ENCODE measurements at regions not wholly inside any gene's neighbourhood (a gene's known extent, or its start where the extent isn't known, plus 50 kb on each side); places are given as distances from the start of the nearest gene placed in this dataset.

- Histone ChIP-seq H3K9me3 (no peaks in the 10 kb centered on the region), H3K27me3 (no peaks in the 10 kb centered on the region), H3K4me3 (no peak overlapping the region), H3K36me3 (ENCODE audit: low read depth, missing control alignments) (no peaks in the 10 kb centered on the region), H3K4me1 (no peaks in the 10 kb centered on the region), H3K27ac (no peak overlapping the region)
- TF ChIP-seq POLR2A (IDR thresholded peaks at IDR 0.05) (no peak), CTCF (IDR thresholded peaks at IDR 0.05) (no peak)
- intact Hi-C loops (cut with DNase I; ENCODE audit: low total_unique reads) = no loop called here
- no peak for DNase-seq
- WGBS, 2 donors = 45 to 70% methylated on average over 2 of the region's 2 CpGs
Observed at GRCh38 chr9:26687421-26687820, 205.2 kb downstream of the CAAP1 start.

GRCh38 chr9:26685818-26686217 is 206.8 kb downstream of the CAAP1 start:
- TF ChIP-seq CTCF (IDR thresholded peaks at IDR 0.05) (no peak), POLR2A (IDR thresholded peaks at IDR 0.05) (no peak)
- WGBS, 2 donors = 88 to 90% methylated on average over 2 of the region's 2 CpGs
- no peaks in the 10 kb centered on the region for H3K4me1 ChIP-seq
- H3K27me3 ChIP-seq = no peaks in the 10 kb centered on the region
- H3K4me3 ChIP-seq = no peak overlapping the region
- H3K36me3 ChIP-seq (ENCODE audit: low read depth, missing control alignments) = no peaks in the 10 kb centered on the region
- no peaks in the 10 kb centered on the region for H3K9me3 ChIP-seq
- DNase-seq = no peak
- intact Hi-C loops (cut with DNase I; ENCODE audit: low total_unique reads) = no loop called here
- no peak overlapping the region for H3K27ac ChIP-seq

DNA sequence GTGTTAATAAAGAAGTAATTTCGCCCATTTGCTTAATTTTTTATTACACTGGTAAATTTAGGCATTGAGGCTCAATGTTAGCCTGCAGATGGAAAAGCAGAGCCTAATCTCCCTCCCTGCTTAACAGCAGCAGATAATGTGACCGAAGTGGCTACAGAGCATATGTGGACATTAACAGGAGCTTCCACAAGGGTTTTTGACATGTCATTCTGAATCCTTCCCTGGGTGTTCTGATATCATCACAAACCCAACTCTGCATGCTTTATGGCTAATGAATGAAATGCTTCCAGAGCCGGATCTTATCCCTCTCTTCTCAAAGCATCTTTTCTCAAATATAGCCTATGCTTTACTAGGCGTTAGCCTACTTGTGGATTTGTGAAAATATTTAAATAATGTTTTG is 208.6 kb downstream of the CAAP1 start:
- H3K36me3 ChIP-seq (ENCODE audit: low read depth, missing control alignments) = no peaks in the 10 kb centered on the region
- 90% methylated on average over 4 of the region's 4 CpGs for WGBS, 2 donors
- TF ChIP-seq POLR2A (IDR thresholded peaks at IDR 0.05) (no peak), CTCF (IDR thresholded peaks at IDR 0.05) (no peak)
- H3K27me3 ChIP-seq = no peaks in the 10 kb centered on the region
- H3K4me1 ChIP-seq = no peaks in the 10 kb centered on the region
- H3K27ac ChIP-seq = no peak overlapping the region
- intact Hi-C loops (cut with DNase I; ENCODE audit: low total_unique reads) = no loop called here
- H3K4me3 ChIP-seq = no peak overlapping the region
- DNase-seq = no peak
- no peaks in the 10 kb centered on the region for H3K9me3 ChIP-seq

DNA sequence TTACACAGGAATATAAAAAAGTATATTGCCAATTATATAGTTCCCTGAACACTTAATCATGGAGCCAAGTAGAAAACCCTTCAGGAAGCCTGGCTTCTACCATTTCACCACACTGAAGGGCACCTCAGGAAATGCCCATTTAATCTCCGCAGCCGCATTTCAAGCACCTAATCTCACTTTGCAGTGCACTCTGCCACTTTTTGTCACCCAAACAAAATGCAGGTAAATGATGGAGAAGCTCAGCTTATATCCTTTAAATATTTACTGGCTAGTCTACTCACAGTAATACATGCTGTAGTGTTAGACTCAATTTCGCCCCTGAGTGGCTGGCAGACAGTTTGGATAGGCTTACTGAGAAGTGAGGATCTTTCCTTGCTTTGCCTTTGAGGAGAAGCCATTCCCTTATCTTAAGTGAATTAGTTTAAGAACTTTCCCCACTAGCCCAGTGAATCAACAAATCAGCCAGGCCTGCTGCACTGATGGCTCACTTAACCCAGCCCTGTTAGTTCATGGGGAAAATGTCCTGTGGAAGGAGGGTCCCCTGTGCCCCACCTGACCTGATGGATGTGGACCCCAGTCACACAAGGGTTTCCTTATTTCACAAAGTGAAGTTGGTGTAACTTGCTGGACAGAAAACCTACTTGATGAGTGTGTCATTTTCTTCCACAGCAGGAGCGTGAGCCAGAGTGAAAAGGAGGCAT is 209.7 kb downstream of the CAAP1 start:
- intact Hi-C loops (cut with DNase I; ENCODE audit: low total_unique reads) = no loop called here
- H3K27me3 ChIP-seq = no peaks in the 10 kb centered on the region
- no peak for TF ChIP-seq CTCF (IDR thresholded peaks at IDR 0.05)
- no peak for TF ChIP-seq POLR2A (IDR thresholded peaks at IDR 0.05)
- H3K4me3 ChIP-seq = no peak overlapping the region
- H3K27ac ChIP-seq = no peak overlapping the region
- no peaks in the 10 kb centered on the region for H3K4me1 ChIP-seq
- 82 to 92% methylated on average over 4 of the region's 4 CpGs for WGBS, 2 donors
- H3K9me3 ChIP-seq = no peaks in the 10 kb centered on the region
- no peaks in the 10 kb centered on the region for H3K36me3 ChIP-seq (ENCODE audit: low read depth, missing control alignments)
- DNase-seq = no peak

- intact Hi-C loops (cut with DNase I; ENCODE audit: low total_unique reads) = no loop called here
- TF ChIP-seq POLR2A (IDR thresholded peaks at IDR 0.05) (no peak), CTCF (IDR thresholded peaks at IDR 0.05) (no peak)
- no peak overlapping the region for H3K4me3 ChIP-seq
- H3K36me3 ChIP-seq (ENCODE audit: low read depth, missing control alignments) = no peaks in the 10 kb centered on the region
- H3K27ac ChIP-seq = no peak overlapping the region
- no peaks in the 10 kb centered on the region for H3K4me1 ChIP-seq
- DNase-seq = no peak
- no peaks in the 10 kb centered on the region for H3K27me3 ChIP-seq
- WGBS, 2 donors = 68 to 78% methylated on average over 4 of the region's 4 CpGs
- no peaks in the 10 kb centered on the region for H3K9me3 ChIP-seq
Observed at GRCh38 chr9:26682041-26682440, 210.6 kb downstream of the CAAP1 start.

All from testis (tissue), 2 donors.